ENCODE measurements at regions not wholly inside any gene's neighbourhood (a gene's known extent, or its start where the extent isn't known, plus 50 kb on each side); places are given as distances from the start of the nearest gene placed in this dataset.
"Not testable (repeated sequence)": the region's sequence is repeated elsewhere in the genome, so short reads cannot be mapped to it uniquely, and the experiment has no call there.

- CTCF ChIA-PET = no interaction called here
- no peak for DNase-seq (ENCODE audit: extremely low spot score)
- TF ChIP-seq ELF4 (IDR thresholded peaks at IDR 0.05) = no peak
- POLR2A ChIA-PET = no interaction called here
These were observed 367.7 kb upstream of the DPYD start for GRCh38 chr1:98288494-98288893.

GRCh38 chr1:98287626-98288025, 366.8 kb upstream of the DPYD start:
- DNase-seq (ENCODE audit: extremely low spot score) = no peak
- POLR2A ChIA-PET = no interaction called here
- no peak for TF ChIP-seq ZNF384 (IDR thresholded peaks at IDR 0.05)
- no peak for TF ChIP-seq HDGF (IDR thresholded peaks at IDR 0.05; ENCODE audit: borderline replicate concordance)
- TF ChIP-seq SP1 (IDR thresholded peaks at IDR 0.05) = no peak
- TF ChIP-seq FOXK2 (IDR thresholded peaks at IDR 0.05) = no peak
- no peak for TF ChIP-seq LEF1 (IDR thresholded peaks at IDR 0.05; ENCODE audit: borderline replicate concordance)
- TF ChIP-seq BHLHE40 (IDR thresholded peaks at IDR 0.05; ENCODE audit: borderline replicate concordance) = no peak
- TF ChIP-seq SUZ12 (IDR thresholded peaks at IDR 0.05) = no peak
- TF ChIP-seq CTBP1 (IDR thresholded peaks at IDR 0.05; ENCODE audit: borderline replicate concordance) = no peak
- no peak for TF ChIP-seq L3MBTL2 (conservative IDR thresholded peaks at IDR 0.05)
- no peak for TF ChIP-seq TARDBP (IDR thresholded peaks at IDR 0.05)
- CTCF ChIA-PET = no interaction called here

- POLR2A ChIA-PET = no interaction called here
- DNase-seq (ENCODE audit: extremely low spot score) = no peak
- TF ChIP-seq ARNT (IDR thresholded peaks at IDR 0.05) (no peak), L3MBTL2 (conservative IDR thresholded peaks at IDR 0.05) (no peak), ELF4 (IDR thresholded peaks at IDR 0.05) (no peak), BHLHE40 (IDR thresholded peaks at IDR 0.05; ENCODE audit: borderline replicate concordance) (no peak), FOXK2 (IDR thresholded peaks at IDR 0.05) (no peak), HDGF (IDR thresholded peaks at IDR 0.05; ENCODE audit: borderline replicate concordance) (no peak), SP1 (IDR thresholded peaks at IDR 0.05) (no peak), PKNOX1 (IDR thresholded peaks at IDR 0.05) (no peak), TARDBP (IDR thresholded peaks at IDR 0.05) (no peak), NFRKB (IDR thresholded peaks at IDR 0.05) (no peak), FOXA1 (IDR thresholded peaks at IDR 0.05) (no peak), CTBP1 (IDR thresholded peaks at IDR 0.05; ENCODE audit: borderline replicate concordance) (no peak), LEF1 (IDR thresholded peaks at IDR 0.05; ENCODE audit: borderline replicate concordance) (no peak), ZNF384 (IDR thresholded peaks at IDR 0.05) (no peak), FOXM1 (IDR thresholded peaks at IDR 0.05; ENCODE audit: borderline replicate concordance) (no peak), SUZ12 (IDR thresholded peaks at IDR 0.05) (no peak)
- CTCF ChIA-PET = interaction anchor here (0.6 kb wide), 1 partner anchor 1563 kb away, joined by 3 read pairs; no protein-coding TSS in a partner anchor
These were observed 365.8 kb upstream of the DPYD start for GRCh38 chr1:98286656-98287055.

GRCh38 chr1:98285286-98285685, 364.5 kb upstream of the DPYD start:
- CTCF ChIA-PET; POLR2A ChIA-PET; DNase-seq (ENCODE audit: extremely low spot score): not testable (repeated sequence)

GRCh38 chr1:98280049-98280448, 359.2 kb upstream of the DPYD start:
- DNase-seq (ENCODE audit: extremely low spot score) = no peak
- POLR2A ChIA-PET = no interaction called here
- TF ChIP-seq TARDBP (IDR thresholded peaks at IDR 0.05) (no peak), HDGF (IDR thresholded peaks at IDR 0.05; ENCODE audit: borderline replicate concordance) (no peak), PKNOX1 (IDR thresholded peaks at IDR 0.05) (no peak), L3MBTL2 (conservative IDR thresholded peaks at IDR 0.05) (no peak), FOXK2 (IDR thresholded peaks at IDR 0.05) (no peak), ARNT (IDR thresholded peaks at IDR 0.05) (no peak), NFRKB (IDR thresholded peaks at IDR 0.05) (no peak), ZNF384 (IDR thresholded peaks at IDR 0.05) (no peak), FOXA1 (IDR thresholded peaks at IDR 0.05) (no peak), SUZ12 (IDR thresholded peaks at IDR 0.05) (no peak), BHLHE40 (IDR thresholded peaks at IDR 0.05; ENCODE audit: borderline replicate concordance) (no peak), LEF1 (IDR thresholded peaks at IDR 0.05; ENCODE audit: borderline replicate concordance) (no peak)
- CTCF ChIA-PET = no interaction called here

- POLR2A ChIA-PET = no interaction called here
- CTCF ChIA-PET = no interaction called here
- no peak for DNase-seq (ENCODE audit: extremely low spot score)
- TF ChIP-seq HDGF (IDR thresholded peaks at IDR 0.05; ENCODE audit: borderline replicate concordance) = no peak
- TF ChIP-seq L3MBTL2 (conservative IDR thresholded peaks at IDR 0.05) = no peak
- TF ChIP-seq TARDBP (IDR thresholded peaks at IDR 0.05) = no peak
- TF ChIP-seq ARNT (IDR thresholded peaks at IDR 0.05) = no peak
- no peak for TF ChIP-seq SUZ12 (IDR thresholded peaks at IDR 0.05)
- TF ChIP-seq SP1 (IDR thresholded peaks at IDR 0.05) = no peak
- no peak for TF ChIP-seq FOXM1 (IDR thresholded peaks at IDR 0.05; ENCODE audit: borderline replicate concordance)
- no peak for TF ChIP-seq FOXK2 (IDR thresholded peaks at IDR 0.05)
- TF ChIP-seq LEF1 (IDR thresholded peaks at IDR 0.05; ENCODE audit: borderline replicate concordance) = no peak
- no peak for TF ChIP-seq FOXA1 (IDR thresholded peaks at IDR 0.05)
These were observed 357.2 kb upstream of the DPYD start for GRCh38 chr1:98278055-98278454.

- DNase-seq (ENCODE audit: extremely low spot score) = no peak
- TF ChIP-seq ELF4 (IDR thresholded peaks at IDR 0.05) = no peak
- no peak for TF ChIP-seq ZNF384 (IDR thresholded peaks at IDR 0.05)
- no peak for TF ChIP-seq FOXK2 (IDR thresholded peaks at IDR 0.05)
- TF ChIP-seq FOXA1 (IDR thresholded peaks at IDR 0.05) = no peak
- TF ChIP-seq TARDBP (IDR thresholded peaks at IDR 0.05) = no peak
- TF ChIP-seq PKNOX1 (IDR thresholded peaks at IDR 0.05) = no peak
- no peak for TF ChIP-seq BHLHE40 (IDR thresholded peaks at IDR 0.05; ENCODE audit: borderline replicate concordance)
- no peak for TF ChIP-seq ARNT (IDR thresholded peaks at IDR 0.05)
- no peak for TF ChIP-seq HDGF (IDR thresholded peaks at IDR 0.05; ENCODE audit: borderline replicate concordance)
- no peak for TF ChIP-seq FOXM1 (IDR thresholded peaks at IDR 0.05; ENCODE audit: borderline replicate concordance)
- TF ChIP-seq LEF1 (IDR thresholded peaks at IDR 0.05; ENCODE audit: borderline replicate concordance) = no peak
- TF ChIP-seq SUZ12 (IDR thresholded peaks at IDR 0.05) = no peak
- TF ChIP-seq CTBP1 (IDR thresholded peaks at IDR 0.05; ENCODE audit: borderline replicate concordance) = no peak
- TF ChIP-seq NFRKB (IDR thresholded peaks at IDR 0.05) = no peak
- no peak for TF ChIP-seq L3MBTL2 (conservative IDR thresholded peaks at IDR 0.05)
- no peak for TF ChIP-seq SP1 (IDR thresholded peaks at IDR 0.05)
- CTCF ChIA-PET = no interaction called here
- POLR2A ChIA-PET = no interaction called here
These were observed 356.3 kb upstream of the DPYD start for GRCh38 chr1:98277118-98277517.
